ENCODE measurements at regions not wholly inside any gene's neighbourhood (a gene's known extent, or its start where the extent isn't known, plus 50 kb on each side); places are given as distances from the start of the nearest gene placed in this dataset.

DNA sequence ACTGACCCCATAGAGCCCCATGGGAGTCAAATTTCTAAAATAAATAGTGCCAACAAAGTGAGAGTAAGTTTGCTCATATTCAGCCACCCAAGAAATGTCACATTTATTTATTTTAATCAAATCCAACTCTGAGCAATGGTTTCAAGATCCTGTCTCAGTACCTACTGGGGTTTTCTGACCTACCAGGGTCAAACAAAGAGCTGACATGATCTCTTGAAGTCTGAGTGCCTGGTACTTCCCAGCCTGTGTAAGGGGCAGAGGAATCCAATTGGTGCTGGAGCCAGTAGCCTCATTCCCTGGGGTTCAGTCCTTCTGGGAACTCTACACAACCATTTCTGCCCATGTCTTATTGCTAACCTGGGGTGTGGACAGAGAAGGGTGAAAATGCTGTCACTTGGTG, 104.6 kb upstream of the SERP2 start:
- TF ChIP-seq EP300 (IDR thresholded peaks at IDR 0.05) (no peak), POLR2A (IDR thresholded peaks at IDR 0.05) (no peak)
- TF ChIP-seq, protein P1, sequence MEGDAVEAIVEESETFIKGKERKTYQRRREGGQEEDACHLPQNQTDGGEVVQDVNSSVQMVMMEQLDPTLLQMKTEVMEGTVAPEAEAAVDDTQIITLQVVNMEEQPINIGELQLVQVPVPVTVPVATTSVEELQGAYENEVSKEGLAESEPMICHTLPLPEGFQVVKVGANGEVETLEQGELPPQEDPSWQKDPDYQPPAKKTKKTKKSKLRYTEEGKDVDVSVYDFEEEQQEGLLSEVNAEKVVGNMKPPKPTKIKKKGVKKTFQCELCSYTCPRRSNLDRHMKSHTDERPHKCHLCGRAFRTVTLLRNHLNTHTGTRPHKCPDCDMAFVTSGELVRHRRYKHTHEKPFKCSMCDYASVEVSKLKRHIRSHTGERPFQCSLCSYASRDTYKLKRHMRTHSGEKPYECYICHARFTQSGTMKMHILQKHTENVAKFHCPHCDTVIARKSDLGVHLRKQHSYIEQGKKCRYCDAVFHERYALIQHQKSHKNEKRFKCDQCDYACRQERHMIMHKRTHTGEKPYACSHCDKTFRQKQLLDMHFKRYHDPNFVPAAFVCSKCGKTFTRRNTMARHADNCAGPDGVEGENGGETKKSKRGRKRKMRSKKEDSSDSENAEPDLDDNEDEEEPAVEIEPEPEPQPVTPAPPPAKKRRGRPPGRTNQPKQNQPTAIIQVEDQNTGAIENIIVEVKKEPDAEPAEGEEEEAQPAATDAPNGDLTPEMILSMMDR (IDR thresholded peaks at IDR 0.05): no peak

Data from suprapubic skin (tissue), 3 donors.